WTC11 (cell line): ENCODE measurements at regions not wholly inside any gene's neighbourhood (a gene's known extent, or its start where the extent isn't known, plus 50 kb on each side); places are given as distances from the start of the nearest gene placed in this dataset.

Experiments used
- ATAC-seq: fragments of 200-7000 bp; cut with Tn5 transposase; 2 replicates; pipeline ENCODE4 v1.10.0; 2021; ENCODE audit warnings: mild to moderate bottlenecking, moderate library complexity
- CTCF ChIA-PET: fragments of 300-600 bp; sonication (Branson Sonifier 250); formaldehyde crosslinking; loops from one replicate; lab custom pipeline; 2021; ENCODE audit warnings: antibody characterized with exemption; lab: Charles Lee
- POLR2A ChIA-PET: fragments of 350-600 bp; sonication (Branson Sonifier 250); formaldehyde crosslinking; loops from one replicate; lab custom pipeline; 2021; ENCODE audit warnings: antibody characterized with exemption; lab: Charles Lee
- DNase-seq: peaks from one replicate; pipeline ENCODE4 v3.0.0; 2021; ENCODE audit warnings: low spot score
- H3K27ac Mint-ChIP-seq: 2 replicates; pipeline ENCODE4 v1.8.0; 2021; ENCODE audit warnings: mixed read lengths
- H3K27me3 Mint-ChIP-seq: 2 replicates; pipeline ENCODE4 v1.8.0; 2021; ENCODE audit warnings: low read depth, mild to moderate bottlenecking, moderate library complexity, mixed read lengths
- H3K36me3 Mint-ChIP-seq: 2 replicates; pipeline ENCODE4 v1.8.0; 2021; ENCODE audit warnings: mixed read lengths
- H3K4me1 Mint-ChIP-seq: 2 replicates; pipeline ENCODE4 v1.8.0; 2022; ENCODE audit warnings: mixed read lengths
- H3K4me3 Mint-ChIP-seq: 2 replicates; pipeline ENCODE4 v1.8.0; 2021; ENCODE audit warnings: mild to moderate bottlenecking, moderate library complexity, mixed read lengths
- H3K9me3 Mint-ChIP-seq: 2 replicates; pipeline ENCODE4 v1.8.0; 2021; ENCODE audit warnings: mixed read lengths
- FOXJ3 ChIP-seq: sonication (generic); formaldehyde crosslinking; IDR thresholded peaks from 2 replicates; pipeline ENCODE4 v1.9.0; 2021; ENCODE audit warnings: missing genetic modification reagents, mild to moderate bottlenecking, borderline replicate concordance
- GABPB1 ChIP-seq: sonication (generic); formaldehyde crosslinking; IDR thresholded peaks from 2 replicates; pipeline ENCODE4 v1.8.1; 2023; ENCODE audit warnings: mild to moderate bottlenecking, missing genetic modification reagents
- IRF2 ChIP-seq: sonication (generic); formaldehyde crosslinking; IDR thresholded peaks from 2 replicates; pipeline ENCODE4 v1.8.0; 2022; ENCODE audit warnings: low read depth, missing genetic modification reagents, borderline replicate concordance
- MXD4 ChIP-seq: fragments of 250-450 bp; sonication (Bioruptor Pico); IDR thresholded peaks from 2 replicates; pipeline ENCODE4 v1.8.0; 2021; ENCODE audit warnings: mild to moderate bottlenecking, moderate library complexity, borderline replicate concordance
- NR1H2 ChIP-seq: sonication (generic); formaldehyde crosslinking; IDR thresholded peaks from 2 replicates; pipeline ENCODE4 v1.9.0; 2021; ENCODE audit warnings: mild to moderate bottlenecking, moderate library complexity, missing genetic modification reagents
- OVOL2 ChIP-seq: fragments of 250-450 bp; sonication (Bioruptor Pico); IDR thresholded peaks from 2 replicates; pipeline ENCODE4 v1.9.0; 2021; ENCODE audit warnings: mild to moderate bottlenecking, borderline replicate concordance
- SMAD4 ChIP-seq: sonication (generic); formaldehyde crosslinking; IDR thresholded peaks from 2 replicates; pipeline ENCODE4 v1.8.0; 2022; ENCODE audit warnings: mild to moderate bottlenecking, missing genetic modification reagents
- SOX15 ChIP-seq: fragments of 250-450 bp; sonication (Bioruptor Pico); IDR thresholded peaks from 2 replicates; pipeline ENCODE4 v1.9.0; 2021; ENCODE audit warnings: mild to moderate bottlenecking
- ZNF121 ChIP-seq: sonication (generic); formaldehyde crosslinking; IDR thresholded peaks from 2 replicates; pipeline ENCODE4 v1.8.0; 2023; ENCODE audit warnings: missing genetic modification reagents
- ZNF138 ChIP-seq: sonication (generic); formaldehyde crosslinking; conservative IDR thresholded peaks from 2 replicates; pipeline ENCODE4 v1.8.1; 2022; ENCODE audit warnings: mild to moderate bottlenecking, moderate library complexity, missing genetic modification reagents
- ZNF232 ChIP-seq: sonication (generic); formaldehyde crosslinking; IDR thresholded peaks from 2 replicates; pipeline ENCODE4 v1.8.0; 2022; ENCODE audit warnings: mild to moderate bottlenecking, missing genetic modification reagents
- TF ChIP-seq, protein P1 (sequence below): sonication (generic); formaldehyde crosslinking; IDR thresholded peaks from 2 replicates; pipeline ENCODE4 v1.8.0; 2022; ENCODE audit warnings: mild to moderate bottlenecking, missing genetic modification reagents
- TF ChIP-seq, protein P2 (sequence below): fragments of 250-450 bp; sonication (Bioruptor Pico); IDR thresholded peaks from 2 replicates; pipeline ENCODE4 v1.9.0; 2021; ENCODE audit warnings: mild to moderate bottlenecking, borderline replicate concordance
- TF ChIP-seq, protein P3 (sequence below): sonication (generic); formaldehyde crosslinking; IDR thresholded peaks from 2 replicates; pipeline ENCODE4 v1.8.1; 2023; ENCODE audit warnings: mild to moderate bottlenecking, missing genetic modification reagents, borderline replicate concordance
- TF ChIP-seq, protein P4 (sequence below): fragments of 250-450 bp; sonication (Bioruptor Pico); IDR thresholded peaks from 2 replicates; pipeline ENCODE4 v2.1.2; 2022; ENCODE audit warnings: mild to moderate bottlenecking, moderate library complexity
- TF ChIP-seq, protein P5 (sequence below): sonication (generic); formaldehyde crosslinking; IDR thresholded peaks from 2 replicates; pipeline ENCODE4 v1.8.1; 2022; ENCODE audit warnings: mild to moderate bottlenecking, moderate library complexity, missing genetic modification reagents
- TF ChIP-seq, protein P6 (sequence below): sonication (generic); formaldehyde crosslinking; IDR thresholded peaks from 2 replicates; pipeline ENCODE4 v1.8.1; 2022; ENCODE audit warnings: mild to moderate bottlenecking, missing genetic modification reagents, moderate library complexity, borderline replicate concordance
- TF ChIP-seq, protein P7 (sequence below): sonication (generic); formaldehyde crosslinking; IDR thresholded peaks from 2 replicates; pipeline ENCODE4 v1.8.1; 2022; ENCODE audit warnings: missing genetic modification reagents, borderline replicate concordance

DNA sequence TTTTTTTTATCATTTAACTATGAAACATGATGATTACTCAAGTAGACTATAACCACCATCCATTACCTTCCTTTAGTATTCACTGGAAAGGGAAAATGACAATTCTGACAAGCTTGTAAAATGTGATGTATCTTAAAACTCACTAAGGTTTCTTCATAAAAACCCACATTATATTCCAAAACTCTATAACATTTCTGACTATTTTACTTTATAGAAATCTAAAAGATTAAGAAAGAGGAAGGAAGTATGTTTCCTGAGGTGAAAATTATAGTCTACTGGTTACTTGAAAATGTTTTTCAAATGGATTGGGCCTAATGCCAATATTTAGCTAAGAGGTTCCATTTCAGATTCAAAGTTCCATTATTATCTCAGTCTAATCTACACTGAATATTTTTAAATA, 1982.2 kb upstream of the C9orf72 start (continued):
- TF ChIP-seq, protein P1, sequence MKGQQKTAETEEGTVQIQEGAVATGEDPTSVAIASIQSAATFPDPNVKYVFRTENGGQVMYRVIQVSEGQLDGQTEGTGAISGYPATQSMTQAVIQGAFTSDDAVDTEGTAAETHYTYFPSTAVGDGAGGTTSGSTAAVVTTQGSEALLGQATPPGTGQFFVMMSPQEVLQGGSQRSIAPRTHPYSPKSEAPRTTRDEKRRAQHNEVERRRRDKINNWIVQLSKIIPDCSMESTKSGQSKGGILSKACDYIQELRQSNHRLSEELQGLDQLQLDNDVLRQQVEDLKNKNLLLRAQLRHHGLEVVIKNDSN (CRISPR knock-in tag) = no peak
- TF ChIP-seq, protein P2, sequence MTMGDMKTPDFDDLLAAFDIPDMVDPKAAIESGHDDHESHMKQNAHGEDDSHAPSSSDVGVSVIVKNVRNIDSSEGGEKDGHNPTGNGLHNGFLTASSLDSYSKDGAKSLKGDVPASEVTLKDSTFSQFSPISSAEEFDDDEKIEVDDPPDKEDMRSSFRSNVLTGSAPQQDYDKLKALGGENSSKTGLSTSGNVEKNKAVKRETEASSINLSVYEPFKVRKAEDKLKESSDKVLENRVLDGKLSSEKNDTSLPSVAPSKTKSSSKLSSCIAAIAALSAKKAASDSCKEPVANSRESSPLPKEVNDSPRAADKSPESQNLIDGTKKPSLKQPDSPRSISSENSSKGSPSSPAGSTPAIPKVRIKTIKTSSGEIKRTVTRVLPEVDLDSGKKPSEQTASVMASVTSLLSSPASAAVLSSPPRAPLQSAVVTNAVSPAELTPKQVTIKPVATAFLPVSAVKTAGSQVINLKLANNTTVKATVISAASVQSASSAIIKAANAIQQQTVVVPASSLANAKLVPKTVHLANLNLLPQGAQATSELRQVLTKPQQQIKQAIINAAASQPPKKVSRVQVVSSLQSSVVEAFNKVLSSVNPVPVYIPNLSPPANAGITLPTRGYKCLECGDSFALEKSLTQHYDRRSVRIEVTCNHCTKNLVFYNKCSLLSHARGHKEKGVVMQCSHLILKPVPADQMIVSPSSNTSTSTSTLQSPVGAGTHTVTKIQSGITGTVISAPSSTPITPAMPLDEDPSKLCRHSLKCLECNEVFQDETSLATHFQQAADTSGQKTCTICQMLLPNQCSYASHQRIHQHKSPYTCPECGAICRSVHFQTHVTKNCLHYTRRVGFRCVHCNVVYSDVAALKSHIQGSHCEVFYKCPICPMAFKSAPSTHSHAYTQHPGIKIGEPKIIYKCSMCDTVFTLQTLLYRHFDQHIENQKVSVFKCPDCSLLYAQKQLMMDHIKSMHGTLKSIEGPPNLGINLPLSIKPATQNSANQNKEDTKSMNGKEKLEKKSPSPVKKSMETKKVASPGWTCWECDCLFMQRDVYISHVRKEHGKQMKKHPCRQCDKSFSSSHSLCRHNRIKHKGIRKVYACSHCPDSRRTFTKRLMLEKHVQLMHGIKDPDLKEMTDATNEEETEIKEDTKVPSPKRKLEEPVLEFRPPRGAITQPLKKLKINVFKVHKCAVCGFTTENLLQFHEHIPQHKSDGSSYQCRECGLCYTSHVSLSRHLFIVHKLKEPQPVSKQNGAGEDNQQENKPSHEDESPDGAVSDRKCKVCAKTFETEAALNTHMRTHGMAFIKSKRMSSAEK (CRISPR knock-in tag) = no peak

DNA sequence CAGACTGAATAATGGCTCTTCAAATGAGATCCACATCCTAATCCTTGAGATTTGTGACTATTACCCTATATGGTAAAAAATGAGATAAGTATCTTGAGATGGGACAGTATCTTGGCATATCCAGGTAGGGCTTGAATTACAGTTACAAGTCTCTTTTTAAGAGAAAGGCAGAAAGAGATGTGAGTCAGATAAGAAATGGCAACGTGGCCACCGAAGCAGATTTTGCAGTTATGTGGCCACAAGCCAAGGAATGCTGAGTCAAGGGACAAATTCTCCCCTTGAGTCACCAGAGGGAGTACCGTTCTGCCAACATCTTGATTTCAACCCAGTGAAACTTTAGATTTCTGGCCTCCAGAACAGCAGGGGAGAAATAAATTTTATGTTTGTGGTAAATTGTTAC, 1983.0 kb upstream of the C9orf72 start:
- TF ChIP-seq NR1H2 (CRISPR knock-in tag) (no peak), IRF2 (no peak), SOX15 (no peak), MXD4 (CRISPR knock-in tag) (no peak), GABPB1 (CRISPR knock-in tag) (no peak), SMAD4 (CRISPR knock-in tag) (no peak), ZNF121 (CRISPR knock-in tag) (no peak), FOXJ3 (no peak), OVOL2 (CRISPR knock-in tag) (no peak), ZNF138 (CRISPR knock-in tag) (no peak), ZNF232 (CRISPR knock-in tag) (no peak)
- TF ChIP-seq, protein P3, sequence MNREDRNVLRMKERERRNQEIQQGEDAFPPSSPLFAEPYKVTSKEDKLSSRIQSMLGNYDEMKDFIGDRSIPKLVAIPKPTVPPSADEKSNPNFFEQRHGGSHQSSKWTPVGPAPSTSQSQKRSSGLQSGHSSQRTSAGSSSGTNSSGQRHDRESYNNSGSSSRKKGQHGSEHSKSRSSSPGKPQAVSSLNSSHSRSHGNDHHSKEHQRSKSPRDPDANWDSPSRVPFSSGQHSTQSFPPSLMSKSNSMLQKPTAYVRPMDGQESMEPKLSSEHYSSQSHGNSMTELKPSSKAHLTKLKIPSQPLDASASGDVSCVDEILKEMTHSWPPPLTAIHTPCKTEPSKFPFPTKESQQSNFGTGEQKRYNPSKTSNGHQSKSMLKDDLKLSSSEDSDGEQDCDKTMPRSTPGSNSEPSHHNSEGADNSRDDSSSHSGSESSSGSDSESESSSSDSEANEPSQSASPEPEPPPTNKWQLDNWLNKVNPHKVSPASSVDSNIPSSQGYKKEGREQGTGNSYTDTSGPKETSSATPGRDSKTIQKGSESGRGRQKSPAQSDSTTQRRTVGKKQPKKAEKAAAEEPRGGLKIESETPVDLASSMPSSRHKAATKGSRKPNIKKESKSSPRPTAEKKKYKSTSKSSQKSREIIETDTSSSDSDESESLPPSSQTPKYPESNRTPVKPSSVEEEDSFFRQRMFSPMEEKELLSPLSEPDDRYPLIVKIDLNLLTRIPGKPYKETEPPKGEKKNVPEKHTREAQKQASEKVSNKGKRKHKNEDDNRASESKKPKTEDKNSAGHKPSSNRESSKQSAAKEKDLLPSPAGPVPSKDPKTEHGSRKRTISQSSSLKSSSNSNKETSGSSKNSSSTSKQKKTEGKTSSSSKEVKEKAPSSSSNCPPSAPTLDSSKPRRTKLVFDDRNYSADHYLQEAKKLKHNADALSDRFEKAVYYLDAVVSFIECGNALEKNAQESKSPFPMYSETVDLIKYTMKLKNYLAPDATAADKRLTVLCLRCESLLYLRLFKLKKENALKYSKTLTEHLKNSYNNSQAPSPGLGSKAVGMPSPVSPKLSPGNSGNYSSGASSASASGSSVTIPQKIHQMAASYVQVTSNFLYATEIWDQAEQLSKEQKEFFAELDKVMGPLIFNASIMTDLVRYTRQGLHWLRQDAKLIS (CRISPR knock-in tag) = no peak
- TF ChIP-seq, protein P4, sequence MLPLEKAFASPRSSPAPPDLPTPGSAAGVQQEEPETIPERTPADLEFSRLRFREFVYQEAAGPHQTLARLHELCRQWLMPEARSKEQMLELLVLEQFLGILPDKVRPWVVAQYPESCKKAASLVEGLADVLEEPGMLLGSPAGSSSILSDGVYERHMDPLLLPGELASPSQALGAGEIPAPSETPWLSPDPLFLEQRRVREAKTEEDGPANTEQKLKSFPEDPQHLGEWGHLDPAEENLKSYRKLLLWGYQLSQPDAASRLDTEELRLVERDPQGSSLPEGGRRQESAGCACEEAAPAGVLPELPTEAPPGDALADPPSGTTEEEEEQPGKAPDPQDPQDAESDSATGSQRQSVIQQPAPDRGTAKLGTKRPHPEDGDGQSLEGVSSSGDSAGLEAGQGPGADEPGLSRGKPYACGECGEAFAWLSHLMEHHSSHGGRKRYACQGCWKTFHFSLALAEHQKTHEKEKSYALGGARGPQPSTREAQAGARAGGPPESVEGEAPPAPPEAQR (CRISPR knock-in tag) = no peak
- TF ChIP-seq, protein P5, sequence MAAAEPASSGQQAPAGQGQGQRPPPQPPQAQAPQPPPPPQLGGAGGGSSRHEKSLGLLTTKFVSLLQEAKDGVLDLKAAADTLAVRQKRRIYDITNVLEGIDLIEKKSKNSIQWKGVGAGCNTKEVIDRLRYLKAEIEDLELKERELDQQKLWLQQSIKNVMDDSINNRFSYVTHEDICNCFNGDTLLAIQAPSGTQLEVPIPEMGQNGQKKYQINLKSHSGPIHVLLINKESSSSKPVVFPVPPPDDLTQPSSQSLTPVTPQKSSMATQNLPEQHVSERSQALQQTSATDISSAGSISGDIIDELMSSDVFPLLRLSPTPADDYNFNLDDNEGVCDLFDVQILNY (CRISPR knock-in tag) = no peak
- TF ChIP-seq, protein P6, sequence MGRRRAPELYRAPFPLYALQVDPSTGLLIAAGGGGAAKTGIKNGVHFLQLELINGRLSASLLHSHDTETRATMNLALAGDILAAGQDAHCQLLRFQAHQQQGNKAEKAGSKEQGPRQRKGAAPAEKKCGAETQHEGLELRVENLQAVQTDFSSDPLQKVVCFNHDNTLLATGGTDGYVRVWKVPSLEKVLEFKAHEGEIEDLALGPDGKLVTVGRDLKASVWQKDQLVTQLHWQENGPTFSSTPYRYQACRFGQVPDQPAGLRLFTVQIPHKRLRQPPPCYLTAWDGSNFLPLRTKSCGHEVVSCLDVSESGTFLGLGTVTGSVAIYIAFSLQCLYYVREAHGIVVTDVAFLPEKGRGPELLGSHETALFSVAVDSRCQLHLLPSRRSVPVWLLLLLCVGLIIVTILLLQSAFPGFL (CRISPR knock-in tag) = no peak
- TF ChIP-seq, protein P7, sequence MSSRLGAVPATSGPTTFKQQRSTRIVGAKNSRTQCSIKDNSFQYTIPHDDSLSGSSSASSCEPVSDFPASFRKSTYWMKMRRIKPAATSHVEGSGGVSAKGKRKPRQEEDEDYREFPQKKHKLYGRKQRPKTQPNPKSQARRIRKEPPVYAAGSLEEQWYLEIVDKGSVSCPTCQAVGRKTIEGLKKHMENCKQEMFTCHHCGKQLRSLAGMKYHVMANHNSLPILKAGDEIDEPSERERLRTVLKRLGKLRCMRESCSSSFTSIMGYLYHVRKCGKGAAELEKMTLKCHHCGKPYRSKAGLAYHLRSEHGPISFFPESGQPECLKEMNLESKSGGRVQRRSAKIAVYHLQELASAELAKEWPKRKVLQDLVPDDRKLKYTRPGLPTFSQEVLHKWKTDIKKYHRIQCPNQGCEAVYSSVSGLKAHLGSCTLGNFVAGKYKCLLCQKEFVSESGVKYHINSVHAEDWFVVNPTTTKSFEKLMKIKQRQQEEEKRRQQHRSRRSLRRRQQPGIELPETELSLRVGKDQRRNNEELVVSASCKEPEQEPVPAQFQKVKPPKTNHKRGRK (CRISPR knock-in tag) = no peak
- TF ChIP-seq, all 79 proteins: peak for 0
- Mint-ChIP-seq H3K9me3 (peaks cover 24% of the 10 kb centered on the region), H3K36me3 (peaks cover 8% of the 10 kb centered on the region), H3K27ac (no peak overlapping the region), H3K4me3 (no peak overlapping the region), H3K27me3 (no peaks in the 10 kb centered on the region), H3K4me1 (no peaks in the 10 kb centered on the region)
- ATAC-seq (no peak), DNase-seq (no peak)
- CTCF ChIA-PET = no interaction called here
- POLR2A ChIA-PET = no interaction called here
